ENCODE measurements at regions not wholly inside any gene's neighbourhood (a gene's known extent, or its start where the extent isn't known, plus 50 kb on each side); places are given as distances from the start of the nearest gene placed in this dataset.

DNA sequence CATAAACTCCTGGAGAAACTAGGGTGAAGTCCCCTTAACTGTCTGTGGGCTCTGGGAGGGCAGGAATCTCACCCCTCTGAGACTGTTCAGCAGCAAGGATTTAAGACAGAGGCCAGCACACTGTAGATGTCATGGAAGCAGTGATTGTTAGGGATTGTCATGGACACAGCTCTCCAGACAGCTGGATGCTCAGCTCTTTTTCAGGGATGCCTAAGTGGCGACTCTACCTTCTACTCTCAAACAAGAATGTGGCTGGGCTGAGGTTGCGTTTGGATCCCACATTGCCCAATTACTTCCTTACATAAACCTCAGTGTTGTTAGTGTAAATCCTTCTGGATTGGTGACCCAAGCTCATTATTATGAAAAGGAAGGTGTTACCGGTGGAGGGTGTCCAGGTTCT, 291.9 kb upstream of the VCX3A start:
- Histone ChIP-seq H3K9me3 (no peaks in the 10 kb centered on the region), H3K4me1 (no peaks in the 10 kb centered on the region), H3K4me3 (no peak overlapping the region), H3K27me3 (no peaks in the 10 kb centered on the region), H3K27ac (no peak overlapping the region), H3K36me3 (no peaks in the 10 kb centered on the region)
- TF ChIP-seq EP300 (IDR thresholded peaks at IDR 0.05) (no peak), POLR2A (IDR thresholded peaks at IDR 0.05) (no peak)
- TF ChIP-seq, protein P1, sequence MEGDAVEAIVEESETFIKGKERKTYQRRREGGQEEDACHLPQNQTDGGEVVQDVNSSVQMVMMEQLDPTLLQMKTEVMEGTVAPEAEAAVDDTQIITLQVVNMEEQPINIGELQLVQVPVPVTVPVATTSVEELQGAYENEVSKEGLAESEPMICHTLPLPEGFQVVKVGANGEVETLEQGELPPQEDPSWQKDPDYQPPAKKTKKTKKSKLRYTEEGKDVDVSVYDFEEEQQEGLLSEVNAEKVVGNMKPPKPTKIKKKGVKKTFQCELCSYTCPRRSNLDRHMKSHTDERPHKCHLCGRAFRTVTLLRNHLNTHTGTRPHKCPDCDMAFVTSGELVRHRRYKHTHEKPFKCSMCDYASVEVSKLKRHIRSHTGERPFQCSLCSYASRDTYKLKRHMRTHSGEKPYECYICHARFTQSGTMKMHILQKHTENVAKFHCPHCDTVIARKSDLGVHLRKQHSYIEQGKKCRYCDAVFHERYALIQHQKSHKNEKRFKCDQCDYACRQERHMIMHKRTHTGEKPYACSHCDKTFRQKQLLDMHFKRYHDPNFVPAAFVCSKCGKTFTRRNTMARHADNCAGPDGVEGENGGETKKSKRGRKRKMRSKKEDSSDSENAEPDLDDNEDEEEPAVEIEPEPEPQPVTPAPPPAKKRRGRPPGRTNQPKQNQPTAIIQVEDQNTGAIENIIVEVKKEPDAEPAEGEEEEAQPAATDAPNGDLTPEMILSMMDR (IDR thresholded peaks at IDR 0.05): no peak
- WGBS, 2 donors: 86 to 87% methylated on average over 3 of the region's 3 CpGs
- no peak for DNase-seq (ENCODE audit: low spot score in 2 of 2)

DNA sequence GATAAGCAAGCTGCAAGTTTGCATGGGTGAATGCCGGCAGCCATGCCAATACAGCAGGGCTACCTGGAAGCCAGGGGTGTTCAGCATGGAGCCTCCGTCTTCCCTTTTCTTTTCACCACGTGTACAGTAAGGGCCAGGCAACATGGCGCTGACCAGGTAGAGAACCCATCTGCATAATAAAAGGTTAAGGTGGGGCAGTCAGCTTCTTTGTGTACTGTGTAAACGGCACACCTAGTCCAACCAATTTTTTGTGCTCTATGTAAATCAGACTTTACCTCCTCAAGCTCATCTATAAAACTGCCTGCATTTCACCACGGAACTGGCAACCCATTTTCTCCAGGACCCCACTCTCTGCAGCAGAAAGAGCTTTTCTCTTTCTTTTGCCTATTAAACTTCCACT, 286.8 kb upstream of the VCX3A start:
- 84 to 91% methylated on average over 5 to 6 of the region's 6 CpGs for WGBS, 2 donors
- Histone ChIP-seq H3K27me3 (no peaks in the 10 kb centered on the region), H3K9me3 (no peaks in the 10 kb centered on the region), H3K4me1 (no peaks in the 10 kb centered on the region), H3K4me3 (no peak overlapping the region), H3K36me3 (no peaks in the 10 kb centered on the region), H3K27ac (no peak overlapping the region)
- no peak for TF ChIP-seq EP300 (IDR thresholded peaks at IDR 0.05)
- TF ChIP-seq, protein P1 (IDR thresholded peaks at IDR 0.05): no peak
- no peak for TF ChIP-seq POLR2A (IDR thresholded peaks at IDR 0.05)
- no peak for DNase-seq (ENCODE audit: low spot score in 2 of 2)

DNA sequence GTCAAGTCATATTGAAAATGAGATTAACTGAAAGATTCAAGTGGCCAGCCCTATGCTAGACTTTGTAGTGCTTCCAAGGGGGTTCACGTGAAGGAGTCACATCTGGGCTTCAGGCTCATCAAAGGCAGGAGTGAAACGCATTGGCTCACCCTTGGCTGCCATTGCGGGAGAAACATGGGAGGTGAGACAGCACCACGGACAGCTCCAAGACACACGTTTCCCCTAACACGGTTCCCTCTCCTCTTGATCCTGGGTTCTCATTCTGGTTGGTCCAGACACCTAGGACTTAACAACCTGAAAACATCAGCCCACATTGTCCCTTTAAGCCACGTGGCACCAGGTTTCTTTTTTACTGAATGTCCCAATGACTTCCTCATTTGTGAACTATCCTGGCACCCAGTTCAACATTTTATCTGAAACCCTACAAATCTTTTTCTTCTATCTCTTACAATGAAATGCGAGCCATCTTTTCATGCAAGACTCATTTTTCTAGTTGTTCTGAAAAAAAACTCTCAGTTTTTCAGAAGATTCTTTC, 279.0 kb upstream of the VCX3A start:
- Histone ChIP-seq H3K4me3 (no peak overlapping the region), H3K27ac (no peak overlapping the region), H3K27me3 (no peaks in the 10 kb centered on the region), H3K36me3 (no peaks in the 10 kb centered on the region), H3K9me3 (no peaks in the 10 kb centered on the region), H3K4me1 (no peaks in the 10 kb centered on the region)
- WGBS, 2 donors: 47 to 76% methylated on average over 3 to 8 of the region's 8 CpGs
- TF ChIP-seq EP300 (IDR thresholded peaks at IDR 0.05) (no peak), POLR2A (IDR thresholded peaks at IDR 0.05) (no peak)
- TF ChIP-seq, protein P1 (IDR thresholded peaks at IDR 0.05): no peak
- DNase-seq (ENCODE audit: low spot score in 2 of 2): no peak

DNA sequence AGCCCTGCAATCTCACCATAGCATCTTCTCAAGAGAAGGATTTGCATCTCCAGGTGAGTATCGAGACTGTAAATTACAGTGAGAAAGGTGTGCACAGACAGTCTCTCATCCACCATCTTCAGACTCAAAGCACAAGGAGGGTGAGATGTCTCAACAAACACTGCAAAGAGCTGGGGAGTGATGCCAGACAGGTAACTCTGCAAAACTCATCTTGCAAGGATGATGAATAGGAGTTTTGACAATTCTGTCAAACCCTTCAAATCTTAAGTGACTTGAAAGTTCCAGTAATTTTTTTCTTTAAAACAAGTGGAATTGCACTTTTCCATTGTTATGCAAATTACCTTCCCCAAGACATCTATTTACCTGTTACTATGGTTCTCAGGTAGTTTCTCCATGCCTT, 277.2 kb upstream of the VCX3A start:
- H3K4me1 ChIP-seq: no peaks in the 10 kb centered on the region
- TF ChIP-seq EP300 (IDR thresholded peaks at IDR 0.05) (no peak), POLR2A (IDR thresholded peaks at IDR 0.05) (no peak)
- TF ChIP-seq, protein P1 (IDR thresholded peaks at IDR 0.05): no peak
- 93 to 96% methylated on average over 1 of the region's 1 CpG for WGBS, 2 donors
- H3K9me3 ChIP-seq: no peaks in the 10 kb centered on the region
- no peak overlapping the region for H3K4me3 ChIP-seq
- H3K27me3 ChIP-seq: no peaks in the 10 kb centered on the region
- DNase-seq (ENCODE audit: low spot score in 2 of 2): no peak
- H3K36me3 ChIP-seq: no peaks in the 10 kb centered on the region
- H3K27ac ChIP-seq: no peak overlapping the region

DNA sequence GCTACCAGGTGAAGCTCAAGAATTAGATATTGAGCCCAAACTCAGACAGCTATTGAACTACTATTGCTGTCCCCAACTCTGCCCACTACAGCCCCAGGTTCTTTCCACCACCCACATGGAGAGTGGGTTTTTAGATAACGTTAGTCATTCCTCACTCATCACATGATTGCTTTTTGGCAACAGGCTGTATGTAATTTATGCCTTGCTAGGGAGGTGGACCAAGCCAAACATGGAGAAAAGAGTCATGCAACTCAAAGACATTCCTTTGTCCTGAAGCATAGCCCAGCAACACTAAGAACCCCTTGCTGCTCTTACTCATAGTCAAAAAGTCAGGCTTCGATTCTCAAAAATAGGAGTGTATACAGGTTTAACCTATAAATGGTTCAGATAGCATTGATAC, 275.9 kb upstream of the VCX3A start:
- WGBS, 2 donors: 59 to 85% methylated on average over 2 of the region's 2 CpGs
- H3K9me3 ChIP-seq: no peaks in the 10 kb centered on the region
- no peaks in the 10 kb centered on the region for H3K36me3 ChIP-seq
- no peak overlapping the region for H3K4me3 ChIP-seq
- no peaks in the 10 kb centered on the region for H3K4me1 ChIP-seq
- no peaks in the 10 kb centered on the region for H3K27me3 ChIP-seq
- no peak overlapping the region for H3K27ac ChIP-seq
- no peak for DNase-seq (ENCODE audit: low spot score in 2 of 2)
- TF ChIP-seq POLR2A (IDR thresholded peaks at IDR 0.05): no peak
- TF ChIP-seq, protein P1 (IDR thresholded peaks at IDR 0.05): no peak

Measured in tibial nerve (tissue), 4 donors.